ENCODE measurements at regions not wholly inside any gene's neighbourhood (a gene's known extent, or its start where the extent isn't known, plus 50 kb on each side); places are given as distances from the start of the nearest gene placed in this dataset.

- TF ChIP-seq FOSL1 (IDR thresholded peaks at IDR 0.05; ENCODE audit: low read depth) (no peak), POLR2AphosphoS5 (IDR thresholded peaks at IDR 0.05; ENCODE audit: low read depth, low read length) (no peak), MAX (IDR thresholded peaks at IDR 0.05) (no peak), CTCF (IDR thresholded peaks at IDR 0.05 in 2 of 3, conservative IDR thresholded peaks at IDR 0.05 in 1 of 3; ENCODE audit: borderline replicate concordance in 1 of 3, insufficient read depth in 1 of 3, low read depth in 2 of 3, low read length in 2 of 3) (no peak), EGR1 (IDR thresholded peaks at IDR 0.05; ENCODE audit: low read depth) (no peak), JUND (IDR thresholded peaks at IDR 0.05) (no peak), POLR2A (IDR thresholded peaks at IDR 0.05; ENCODE audit: borderline replicate concordance, extremely low read depth, insufficient read depth, insufficient read length) (no peak), SIN3A (IDR thresholded peaks at IDR 0.05; ENCODE audit: low read depth) (no peak), ZBTB33 (IDR thresholded peaks at IDR 0.05; ENCODE audit: extremely low read depth, insufficient replicate concordance, low read length) (no peak), SP1 (IDR thresholded peaks at IDR 0.05; ENCODE audit: low read depth) (no peak)
Observed at GRCh38 chr6:164928728-164929407, 380.5 kb downstream of the C6orf118 start.
